NB4 (cell line): ENCODE measurements at regions not wholly inside any gene's neighbourhood (a gene's known extent, or its start where the extent isn't known, plus 50 kb on each side); places are given as distances from the start of the nearest gene placed in this dataset.

ENCODE experiments used
- DNase-seq: peaks from one replicate; pipeline ENCODE4 v3.0.0; 2010; ENCODE audit warnings: low read depth
- H3K4me3 ChIP-seq: one replicate; pipeline ENCODE4 v1.5.1; 2011; ENCODE audit warnings: mild to moderate bottlenecking, low read depth, low read length, moderate library complexity
- CTCF ChIP-seq: IDR thresholded peaks from one replicate; pipeline ENCODE4 v1.5.1; 2012; ENCODE audit warnings: low read depth, low read length
- MYC ChIP-seq: IDR thresholded peaks from 2 replicates; pipeline ENCODE4 v1.6.1; 2011; ENCODE audit warnings: low read depth, low read length
- POLR2A ChIP-seq: IDR thresholded peaks from 2 replicates; pipeline ENCODE4 v1.6.1; 2011; ENCODE audit warnings: mild to moderate bottlenecking; ENCODE audit not compliant: insufficient read length; ENCODE audit errors: extremely low read depth
- TF ChIP-seq, protein P1 (sequence below): IDR thresholded peaks from 2 replicates; pipeline ENCODE4 v1.6.1; 2011; ENCODE audit warnings: low read depth, low read length

GRCh38 chr3:44125882-44126281, 115.8 kb upstream of the TOPAZ1 start:
- no peak for DNase-seq
- TF ChIP-seq MYC, result no peak
- no peak for TF ChIP-seq CTCF
- TF ChIP-seq POLR2A, result no peak
- TF ChIP-seq, protein P1, sequence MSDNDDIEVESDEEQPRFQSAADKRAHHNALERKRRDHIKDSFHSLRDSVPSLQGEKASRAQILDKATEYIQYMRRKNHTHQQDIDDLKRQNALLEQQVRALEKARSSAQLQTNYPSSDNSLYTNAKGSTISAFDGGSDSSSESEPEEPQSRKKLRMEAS, result no peak
- no peak overlapping the region for H3K4me3 ChIP-seq

- DNase-seq, result no peak
- TF ChIP-seq MYC, result no peak
- TF ChIP-seq CTCF, result no peak
- TF ChIP-seq POLR2A, result no peak
- TF ChIP-seq, protein P1, result no peak
- no peak overlapping the region for H3K4me3 ChIP-seq
These were observed 113.5 kb upstream of the TOPAZ1 start for GRCh38 chr3:44128057-44128775.

DNA sequence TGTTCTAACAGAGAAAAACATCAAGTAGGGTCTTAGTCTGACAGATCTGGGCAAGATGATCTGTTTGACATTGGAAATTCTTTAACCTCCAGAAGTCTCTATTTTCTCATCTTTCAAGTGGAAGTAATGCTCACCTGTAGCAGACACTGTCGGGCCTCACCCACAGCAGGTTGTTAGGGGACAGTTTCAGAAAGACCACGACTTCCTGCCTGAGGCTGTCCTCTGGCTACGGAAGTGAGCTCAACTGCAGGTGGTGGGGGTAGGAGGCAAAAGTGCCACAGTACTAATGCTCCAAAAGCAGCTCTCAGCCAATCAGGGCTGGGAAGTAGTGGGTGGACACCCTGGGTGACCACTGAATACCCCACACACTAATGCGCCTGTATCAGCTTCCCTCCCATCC, 111.4 kb upstream of the TOPAZ1 start:
- DNase-seq, result no peak
- H3K4me3 ChIP-seq, result no peak overlapping the region
- no peak for TF ChIP-seq POLR2A
- TF ChIP-seq MYC, result no peak
- TF ChIP-seq CTCF, result no peak
- TF ChIP-seq, protein P1, result no peak

- H3K4me3 ChIP-seq, result no peak overlapping the region
- DNase-seq, result no peak
- no peak for TF ChIP-seq MYC
- no peak for TF ChIP-seq CTCF
- no peak for TF ChIP-seq POLR2A
- TF ChIP-seq, protein P1, result no peak
These were observed 109.6 kb upstream of the TOPAZ1 start for GRCh38 chr3:44132061-44132460.

GRCh38 chr3:44132593-44132992, 109.1 kb upstream of the TOPAZ1 start:
- TF ChIP-seq CTCF (no peak), MYC (no peak), POLR2A (no peak)
- TF ChIP-seq, protein P1, result no peak
- DNase-seq, result no peak
- no peak overlapping the region for H3K4me3 ChIP-seq
